ENCODE measurements at regions not wholly inside any gene's neighbourhood (a gene's known extent, or its start where the extent isn't known, plus 50 kb on each side); places are given as distances from the start of the nearest gene placed in this dataset.
"Not testable (repeated sequence)": the region's sequence is repeated elsewhere in the genome, so short reads cannot be mapped to it uniquely, and the experiment has no call there.

DNA sequence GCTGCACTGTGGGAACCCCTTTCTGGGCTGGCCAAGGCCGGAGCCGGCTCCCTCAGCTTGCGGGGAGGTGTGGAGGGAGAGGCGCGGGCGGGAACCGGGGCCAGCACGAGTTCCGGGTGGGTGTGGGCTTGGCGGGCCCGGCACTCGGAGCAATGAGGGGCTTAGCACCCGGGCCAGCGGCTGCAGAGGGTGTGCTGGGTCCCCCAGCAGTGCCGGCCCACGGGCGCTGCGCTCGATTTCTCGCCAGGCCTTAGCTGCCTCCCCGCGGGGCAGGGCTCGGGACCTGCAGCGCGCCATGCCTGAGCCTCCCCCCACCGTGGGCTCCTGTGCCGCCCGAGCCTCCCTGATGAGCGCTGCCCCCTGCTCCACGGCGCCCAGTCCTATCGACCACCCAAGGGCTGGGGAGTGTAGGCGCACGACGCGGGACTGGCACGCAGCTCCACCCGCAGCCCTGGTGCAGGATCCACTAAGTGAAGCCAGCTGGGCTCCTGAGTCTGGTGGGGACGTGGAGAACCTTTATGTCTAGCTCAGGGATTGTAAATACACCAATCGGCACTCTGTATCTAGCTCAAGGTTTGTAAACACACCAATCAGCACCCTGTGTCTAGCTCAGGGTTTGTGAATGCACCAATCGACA, 180.8 kb upstream of the OTX2 start:
- H3K4me3 ChIP-seq (replicated peaks in 1 of 3; ENCODE audit: insufficient read depth in 1 of 3, low read depth in 1 of 3, low read length in 3 of 3); FAIRE-seq; POLR2A ChIA-PET; H2AFZ ChIP-seq (ENCODE audit: low read depth, low read length); H3K4me1 ChIP-seq (ENCODE audit: control insufficient read depth, extremely low read depth, insufficient read depth, low read length); intact Hi-C loops (cut with micrococcal nuclease); H3K9ac ChIP-seq (replicated peaks; ENCODE audit: extremely low read depth, insufficient read depth, low read length); H3K27me3 ChIP-seq (ENCODE audit: control insufficient read depth in 2 of 2, insufficient read depth in 2 of 2, low read length in 2 of 2); H3K79me2 ChIP-seq (ENCODE audit: control insufficient read depth, insufficient read depth, low read length); H3K36me3 ChIP-seq (ENCODE audit: control insufficient read depth in 2 of 2, extremely low read depth in 1 of 2, insufficient read depth in 2 of 2, low read length in 2 of 2); CTCF ChIA-PET; H3K4me2 ChIP-seq (ENCODE audit: insufficient read depth, low read length); H4K20me1 ChIP-seq (replicated peaks; ENCODE audit: control insufficient read depth, extremely low read depth, insufficient read depth, low read length); BruUV-seq (replicated peaks); H3K9me1 ChIP-seq (replicated peaks; ENCODE audit: control insufficient read depth, extremely low read depth, insufficient read depth, low read length); H3K27ac ChIP-seq (ENCODE audit: insufficient read depth, low read depth, low read length); DNase-seq (ENCODE audit: low read depth, low spot score); dilution Hi-C loops (cut with MboI; ENCODE audit: extremely low pct_ligation_motif_present, low sequenced_read_pairs); H3K9me3 ChIP-seq (replicated peaks; ENCODE audit: control insufficient read depth, insufficient read depth, low read length): not testable (repeated sequence)

DNA sequence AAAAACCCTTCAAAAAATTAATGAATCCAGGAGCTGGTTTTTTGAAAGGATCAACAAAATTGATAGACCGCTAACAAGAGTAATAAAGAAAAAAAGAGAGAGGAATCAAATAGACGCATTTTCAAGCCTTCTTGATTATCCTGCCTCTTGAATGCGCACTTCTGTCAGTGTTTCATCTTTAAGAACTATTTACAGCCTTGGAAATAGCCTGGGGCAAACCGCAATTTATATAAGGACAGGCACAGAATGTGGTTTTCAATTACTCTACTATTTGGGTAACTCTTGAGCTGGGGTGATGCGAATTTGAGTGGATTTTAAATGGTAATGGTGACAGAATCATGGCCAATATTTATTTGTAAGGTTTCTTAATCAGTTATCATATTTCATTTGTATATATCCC, 179.1 kb upstream of the OTX2 start:
- POLR2A ChIA-PET, result no interaction called here
- H3K27me3 ChIP-seq (ENCODE audit: control insufficient read depth in 2 of 2, insufficient read depth in 2 of 2, low read length in 2 of 2), result no peaks in the 10 kb centered on the region
- H3K9me1 ChIP-seq (replicated peaks; ENCODE audit: control insufficient read depth, extremely low read depth, insufficient read depth, low read length), result no peaks in the 10 kb centered on the region
- DNase-seq (ENCODE audit: low read depth, low spot score), result no peak
- intact Hi-C loops (cut with micrococcal nuclease) (no loop called here), dilution Hi-C loops (cut with MboI; ENCODE audit: extremely low pct_ligation_motif_present, low sequenced_read_pairs) (no loop called here)
- no peaks in the 10 kb centered on the region for H3K79me2 ChIP-seq (ENCODE audit: control insufficient read depth, insufficient read depth, low read length)
- no peaks in the 10 kb centered on the region for H4K20me1 ChIP-seq (replicated peaks; ENCODE audit: control insufficient read depth, extremely low read depth, insufficient read depth, low read length)
- no peak overlapping the region for H3K4me3 ChIP-seq (replicated peaks in 1 of 3; ENCODE audit: insufficient read depth in 1 of 3, low read depth in 1 of 3, low read length in 3 of 3)
- H3K36me3 ChIP-seq (ENCODE audit: control insufficient read depth in 2 of 2, extremely low read depth in 1 of 2, insufficient read depth in 2 of 2, low read length in 2 of 2), result no peaks in the 10 kb centered on the region
- TF ChIP-seq POLR2AphosphoS5 (IDR thresholded peaks at IDR 0.05; ENCODE audit: insufficient read depth, low read depth, low read length) (no peak), FOS (IDR thresholded peaks at IDR 0.05; ENCODE audit: borderline replicate concordance, insufficient read depth, low read length) (no peak)
- FAIRE-seq, result no peak
- no TSS peak for BruUV-seq (replicated peaks)
- no peaks in the 10 kb centered on the region for H3K9me3 ChIP-seq (replicated peaks; ENCODE audit: control insufficient read depth, insufficient read depth, low read length)
- no peak overlapping the region for H3K27ac ChIP-seq (ENCODE audit: insufficient read depth, low read depth, low read length)
- H3K4me2 ChIP-seq (ENCODE audit: insufficient read depth, low read length), result no peak overlapping the region
- H2AFZ ChIP-seq (ENCODE audit: low read depth, low read length), result no peak overlapping the region
- no peaks in the 10 kb centered on the region for H3K4me1 ChIP-seq (ENCODE audit: control insufficient read depth, extremely low read depth, insufficient read depth, low read length)
- CTCF ChIA-PET, result no interaction called here
- no peak overlapping the region for H3K9ac ChIP-seq (replicated peaks; ENCODE audit: extremely low read depth, insufficient read depth, low read length)
